ENCODE measurements at regions not wholly inside any gene's neighbourhood (a gene's known extent, or its start where the extent isn't known, plus 50 kb on each side); places are given as distances from the start of the nearest gene placed in this dataset.
A peak's percentile ranks its signal among the peaks of the same experiment; 100 is the strongest.

- no peaks in the 10 kb centered on the region for H3K9me3 Mint-ChIP-seq
- Histone ChIP-seq H3K56ac (ENCODE audit: insufficient read length, low read depth, low read length) (no peak overlapping the region), H2BK12ac (ENCODE audit: insufficient read length, low read depth, low read length) (no peak overlapping the region), H3K79me1 (ENCODE audit: insufficient read depth, low read depth, low read length, poor library complexity, severe bottlenecking) (no peaks in the 10 kb centered on the region), H3K27me3 (ENCODE audit: insufficient read depth, low read length) (no peaks in the 10 kb centered on the region), H3K27ac (ENCODE audit: insufficient read length, low read depth, low read length) (no peak overlapping the region), H3K23ac (ENCODE audit: insufficient read length, low read depth, low read length) (no peak overlapping the region), H2AK5ac (ENCODE audit: insufficient read length, low read length) (no peak overlapping the region), H3K79me2 (ENCODE audit: insufficient read depth, low read length) (no peaks in the 10 kb centered on the region), H4K91ac (ENCODE audit: insufficient read length, low read depth, low read length) (no peak overlapping the region), H3K18ac (ENCODE audit: insufficient read length, low read depth, low read length) (no peak overlapping the region), H3T11ph (ENCODE audit: low read length) (no peak overlapping the region), H3K4ac (ENCODE audit: low read depth, low read length) (no peak overlapping the region), H2BK5ac (ENCODE audit: insufficient read length, low read length) (no peak overlapping the region), H4K5ac (ENCODE audit: insufficient read length, low read depth, low read length) (no peak overlapping the region), H2BK20ac (ENCODE audit: low read depth, low read length, poor library complexity, severe bottlenecking) (no peak overlapping the region), H3K9me3 (ENCODE audit: control insufficient read depth, low read depth, low read length) (no peaks in the 10 kb centered on the region), H4K8ac (replicated peaks; ENCODE audit: insufficient read length, low read depth, low read length) (no peak overlapping the region), H2BK120ac (ENCODE audit: low read depth, low read length, poor library complexity, severe bottlenecking) (no peak overlapping the region), H3K9ac (ENCODE audit: extremely low read depth, insufficient read length, low read length) (no peak overlapping the region), H2BK15ac (ENCODE audit: low read depth, low read length) (no peak overlapping the region), H3K14ac (ENCODE audit: insufficient read depth, low read length) (no peak overlapping the region), H3K23me2 (ENCODE audit: insufficient read length, low read depth, low read length, poor library complexity, severe bottlenecking) (no peaks in the 10 kb centered on the region), H3K4me2 (ENCODE audit: insufficient read depth, insufficient read length, low read length) (no peak overlapping the region), H3K4me1 (ENCODE audit: insufficient read depth, low read length) (no peaks in the 10 kb centered on the region; the same call in 1 of the 2 replicates), H2AFZ (ENCODE audit: low read length) (no peak overlapping the region), H4K20me1 (ENCODE audit: control insufficient read depth, insufficient read depth, insufficient read length) (no peaks in the 10 kb centered on the region)
- peak overlapping the region in 1 of 3 experiments; percentile 65; a peak in 2 of 7 replicates for H3K27ac Mint-ChIP-seq
- H3K36me3 Mint-ChIP-seq (ENCODE audit: insufficient read depth in 1 of 3, low read depth in 3 of 3): no peaks in the 10 kb centered on the region
- no peak overlapping the region for H3K4me3 Mint-ChIP-seq
- DNase-seq: peak; percentile 43
- TF ChIP-seq CTCF (conservative IDR thresholded peaks at IDR 0.05): no peak
- H3K4me1 Mint-ChIP-seq: peaks cover 18% of the 10 kb centered on the region in 2 experiments
- no peaks in the 10 kb centered on the region for H3K27me3 Mint-ChIP-seq (ENCODE audit: low read depth)
These were observed 94.1 kb upstream of the STARD13 start for GRCh38 chr13:33379608-33380007.
